ENCODE measurements at regions not wholly inside any gene's neighbourhood (a gene's known extent, or its start where the extent isn't known, plus 50 kb on each side); places are given as distances from the start of the nearest gene placed in this dataset.
"Not testable (repeated sequence)": the region's sequence is repeated elsewhere in the genome, so short reads cannot be mapped to it uniquely, and the experiment has no call there.

- no peak for DNase-seq (ENCODE audit: low read depth)
Measured at GRCh38 chr13:73671011-73671410, 463.2 kb downstream of the KLF12 start.

- DNase-seq (ENCODE audit: low read depth) = no peak
Measured at GRCh38 chr13:73667756-73668155, 466.4 kb downstream of the KLF12 start.

GRCh38 chr13:73665261-73665660 is 468.9 kb downstream of the KLF12 start:
- no peak for DNase-seq (ENCODE audit: low read depth)

GRCh38 chr13:73664851-73665250 is 469.4 kb downstream of the KLF12 start:
- DNase-seq (ENCODE audit: low read depth) = no peak

GRCh38 chr13:73662833-73663232 is 471.4 kb downstream of the KLF12 start:
- no peak for DNase-seq (ENCODE audit: low read depth)

GRCh38 chr13:73661687-73662425 is 472.3 kb downstream of the KLF12 start:
- DNase-seq (ENCODE audit: low read depth) = no peak

- DNase-seq (ENCODE audit: low read depth) = no peak
Measured at GRCh38 chr13:73661066-73661465, 473.1 kb downstream of the KLF12 start.

- no peak for DNase-seq (ENCODE audit: low read depth)
Measured at GRCh38 chr13:73658639-73659038, 475.6 kb downstream of the KLF12 start.

- DNase-seq (ENCODE audit: low read depth) = no peak
Measured at GRCh38 chr13:73657821-73658540, 476.2 kb downstream of the KLF12 start.

GRCh38 chr13:73656863-73657262 is 477.3 kb downstream of the KLF12 start:
- no peak for DNase-seq (ENCODE audit: low read depth)

- no peak for DNase-seq (ENCODE audit: low read depth)
Measured at GRCh38 chr13:73653688-73654087, 480.5 kb downstream of the KLF12 start.

- no peak for DNase-seq (ENCODE audit: low read depth)
Measured at GRCh38 chr13:73647417-73647816, 486.8 kb downstream of the KLF12 start.

GRCh38 chr13:73640476-73641179 is 493.6 kb downstream of the KLF12 start:
- DNase-seq (ENCODE audit: low read depth) = not testable (repeated sequence)

GRCh38 chr13:73635166-73635787 is 498.9 kb downstream of the KLF12 start:
- no peak for DNase-seq (ENCODE audit: low read depth)

GRCh38 chr13:73633817-73634460 is 500.3 kb downstream of the KLF12 start:
- DNase-seq (ENCODE audit: low read depth) = no peak

GRCh38 chr13:73631411-73631810 is 502.8 kb downstream of the KLF12 start:
- no peak for DNase-seq (ENCODE audit: low read depth)

- no peak for DNase-seq (ENCODE audit: low read depth)
Measured at GRCh38 chr13:73625562-73626339, 508.5 kb downstream of the KLF12 start.

- no peak for DNase-seq (ENCODE audit: low read depth)
Measured at GRCh38 chr13:73623281-73623680, 510.9 kb downstream of the KLF12 start.

GRCh38 chr13:73622381-73622780 is 511.8 kb downstream of the KLF12 start:
- no peak for DNase-seq (ENCODE audit: low read depth)

GRCh38 chr13:73618275-73618865 is 515.8 kb downstream of the KLF12 start:
- no peak for DNase-seq (ENCODE audit: low read depth)

- DNase-seq (ENCODE audit: low read depth) = no peak
Measured at GRCh38 chr13:73616861-73617260, 517.3 kb downstream of the KLF12 start.
